B cell (primary cell): ENCODE measurements at regions not wholly inside any gene's neighbourhood (a gene's known extent, or its start where the extent isn't known, plus 50 kb on each side); places are given as distances from the start of the nearest gene placed in this dataset.

Experiments used
- ATAC-seq: fragments of 200-7000 bp; cut with Tn5 transposase; one replicate; pipeline ENCODE4 v1.10.0; 2021; ENCODE audit warnings: low read depth, mild to moderate bottlenecking, moderate number of reproducible peaks, moderate library complexity
- CTCF ChIA-PET: fragments of 350-600 bp; sonication (Branson Sonifier 250); formaldehyde crosslinking; loops from one replicate; lab custom pipeline; 2021; ENCODE audit warnings: antibody characterized with exemption, inconsistent platforms; lab: Charles Lee
- POLR2A ChIA-PET: fragments of 350-600 bp; sonication (Branson Sonifier 250); formaldehyde crosslinking; loops from one replicate; lab custom pipeline; 2021; ENCODE audit warnings: antibody characterized with exemption; lab: Charles Lee
- DNase-seq: peaks from one replicate; pipeline ENCODE4 v3.0.0; 2013
- H2AFZ ChIP-seq: 2 replicates; pipeline ENCODE4 v1.6.1; 2012; ENCODE audit warnings: mild to moderate bottlenecking, low read depth, low read length; ENCODE audit not compliant: insufficient read depth, poor library complexity, severe bottlenecking
- H3K27ac ChIP-seq, 2 donors: 1 replicate in 1 of 2; 2 replicates in 1 of 2; pipeline ENCODE4 v1.5.1; 2012 to 2013; ENCODE audit warnings: low read length in 2 of 2, mild to moderate bottlenecking in 2 of 2, moderate library complexity in 1 of 2
- H3K27me3 ChIP-seq, 4 experiments: fragments of 200-600 bp in 1 of 4; sonication (generic) in 1 of 4; replicated peaks in 1 of 4; 1 replicate in 2 of 4; 2 replicates in 2 of 4; pipeline versions ENCODE4 v1.6.1 to v1.7.0; 2013 to 2016; ENCODE audit warnings: low read length in 3 of 4, mild to moderate bottlenecking in 2 of 4, mixed read lengths in 1 of 4, moderate library complexity in 1 of 4; ENCODE audit not compliant: insufficient read depth in 4 of 4, control insufficient read depth in 3 of 4; ENCODE audit errors: control extremely low read depth in 1 of 4
- H3K36me3 ChIP-seq, 2 experiments: replicated peaks in 1 of 2; 1 replicate in 1 of 2; 2 replicates in 1 of 2; pipeline versions ENCODE4 v1.6.1 to v1.7.1; 2013; ENCODE audit warnings: low read length in 1 of 2; ENCODE audit not compliant: insufficient read depth in 2 of 2, control insufficient read depth in 1 of 2; ENCODE audit errors: control extremely low read depth in 1 of 2, extremely low read depth in 1 of 2
- H3K4me1 ChIP-seq, 2 donors: fragments of 200-600 bp in 1 of 2; sonication (generic) in 1 of 2; 1 replicate in 1 of 2; 2 replicates in 1 of 2; pipeline versions ENCODE4 v1.5.1 to v1.6.1; 2013 to 2017; ENCODE audit warnings: low read length in 2 of 2; ENCODE audit not compliant: control insufficient read depth in 2 of 2, insufficient read depth in 2 of 2
- H3K4me2 ChIP-seq: replicated peaks from 2 replicates; pipeline ENCODE3; 2012; ENCODE audit warnings: mild to moderate bottlenecking, low read depth, low read length; ENCODE audit not compliant: poor library complexity, severe bottlenecking
- H3K4me3 ChIP-seq, 5 experiments: fragments of 200-600 bp in 1 of 5; sonication (generic) in 1 of 5; 1 replicate in 3 of 5; 2 replicates in 2 of 5; pipeline versions ENCODE4 v1.5.1 to v1.7.0; 2011 to 2016; ENCODE audit warnings: low read length in 4 of 5, mild to moderate bottlenecking in 4 of 5, low read depth in 2 of 5, control low read depth in 1 of 5, moderate library complexity in 1 of 5; ENCODE audit not compliant: insufficient read depth in 1 of 5; ENCODE audit errors: control extremely low read depth in 1 of 5, extremely low read depth in 1 of 5
- H3K79me2 ChIP-seq: fragments of 200-600 bp; sonication (generic); one replicate; pipeline ENCODE4 v1.6.0; 2016; ENCODE audit warnings: low read length; ENCODE audit not compliant: control insufficient read depth, insufficient read depth
- H3K9ac ChIP-seq: fragments of 200-600 bp; sonication (generic); 2 replicates; pipeline ENCODE4 v1.6.1; 2017; ENCODE audit warnings: mild to moderate bottlenecking, low read length, moderate library complexity
- H3K9me3 ChIP-seq, 3 donors: one replicate each; pipeline versions ENCODE4 v1.6.1 to v1.7.1; 2013; ENCODE audit warnings: low read length in 2 of 3; ENCODE audit not compliant: control insufficient read depth in 2 of 3, insufficient read depth in 1 of 3; ENCODE audit errors: control extremely low read depth in 1 of 3
- H4K20me1 ChIP-seq: 2 replicates; pipeline ENCODE4 v1.6.0; 2012; ENCODE audit warnings: mild to moderate bottlenecking, low read length; ENCODE audit not compliant: insufficient read depth, control insufficient read depth, poor library complexity, severe bottlenecking
- H3K27ac Mint-ChIP-seq: one replicate; pipeline ENCODE4 v1.8.0; 2021; ENCODE audit warnings: mixed read lengths
- H3K27me3 Mint-ChIP-seq: one replicate; pipeline ENCODE4 v1.8.0; 2021; ENCODE audit warnings: mixed read lengths
- H3K4me1 Mint-ChIP-seq: one replicate; pipeline ENCODE4 v1.8.0; 2021; ENCODE audit warnings: mixed read lengths
- H3K4me3 Mint-ChIP-seq: one replicate; pipeline ENCODE4 v1.8.0; 2021; ENCODE audit warnings: mixed read lengths
- H3K9me3 Mint-ChIP-seq: one replicate; pipeline ENCODE4 v1.8.0; 2022; ENCODE audit warnings: mixed read lengths; ENCODE audit not compliant: insufficient read depth
- CTCF ChIP-seq: fragments of 200-600 bp; IDR thresholded peaks from one replicate; pipeline ENCODE4 v1.8.0; 2022; ENCODE audit warnings: antibody characterized with exemption, mild to moderate bottlenecking
- EZH2 ChIP-seq: IDR thresholded peaks from 2 replicates; pipeline ENCODE4 v1.6.1; 2012; ENCODE audit warnings: borderline replicate concordance, low read depth, mild to moderate bottlenecking, moderate library complexity, low read length; ENCODE audit not compliant: insufficient read depth, poor library complexity, severe bottlenecking
- WGBS: methylation state at CpG from one replicate; pipeline ENCODE4 v1.1.5; 2013; ENCODE audit warnings: missing lambda C conversion rate; ENCODE audit not compliant: insufficient coverage; 5-methylcytosine and 5-hydroxymethylcytosine counted together
- intact Hi-C: fragments of 100-400 bp; cut with micrococcal nuclease; formaldehyde crosslinking; loops from one replicate; pipeline ENCODE4 v1.10.0; 2022

GRCh38 chr15:97718509-97718908 lies 242.0 kb upstream of the ARRDC4 start:
- Mint-ChIP-seq H3K27me3 (no peaks in the 10 kb centered on the region), H3K9me3 (no peaks in the 10 kb centered on the region), H3K4me3 (no peak overlapping the region), H3K27ac (no peak overlapping the region), H3K4me1 (no peaks in the 10 kb centered on the region)
- intact Hi-C loops, result no loop called here
- no peak overlapping the region for H3K4me3 ChIP-seq
- H2AFZ ChIP-seq, result no peak overlapping the region
- no peaks in the 10 kb centered on the region for H4K20me1 ChIP-seq
- H3K4me1 ChIP-seq, result no peaks in the 10 kb centered on the region
- no peaks in the 10 kb centered on the region for H3K27me3 ChIP-seq
- no peak for TF ChIP-seq CTCF
- no peak for TF ChIP-seq EZH2
- CTCF ChIA-PET, result no interaction called here
- no peak overlapping the region for H3K9ac ChIP-seq
- H3K79me2 ChIP-seq, result no peaks in the 10 kb centered on the region
- H3K36me3 ChIP-seq, result no peaks in the 10 kb centered on the region
- H3K4me2 ChIP-seq, result no peak overlapping the region
- ATAC-seq (no peak), DNase-seq (no peak)
- H3K9me3 ChIP-seq, result no peaks in the 10 kb centered on the region
- no peak overlapping the region for H3K27ac ChIP-seq
- POLR2A ChIA-PET, result no interaction called here

GRCh38 chr15:97728791-97729190 lies 231.7 kb upstream of the ARRDC4 start:
- DNase-seq (no peak), ATAC-seq (no peak)
- Mint-ChIP-seq H3K27me3 (no peaks in the 10 kb centered on the region), H3K27ac (no peak overlapping the region), H3K4me3 (no peak overlapping the region), H3K4me1 (no peaks in the 10 kb centered on the region), H3K9me3 (no peaks in the 10 kb centered on the region)
- no peak overlapping the region for H2AFZ ChIP-seq
- no peaks in the 10 kb centered on the region for H4K20me1 ChIP-seq
- H3K9ac ChIP-seq, result no peak overlapping the region
- no peaks in the 10 kb centered on the region for H3K27me3 ChIP-seq
- intact Hi-C loops, result no loop called here
- 71% methylated on average over 6 of the region's 13 CpGs for WGBS
- TF ChIP-seq CTCF, result no peak
- TF ChIP-seq EZH2, result no peak
- H3K9me3 ChIP-seq, result peaks cover 0 to 2% (median 0%) of the 10 kb centered on the region in 3 donors
- H3K79me2 ChIP-seq, result no peaks in the 10 kb centered on the region
- no peak overlapping the region for H3K27ac ChIP-seq
- no peak overlapping the region for H3K4me2 ChIP-seq
- ChIA-PET POLR2A (no interaction called here), CTCF (no interaction called here)
- H3K4me3 ChIP-seq, result no peak overlapping the region
- no peaks in the 10 kb centered on the region for H3K4me1 ChIP-seq
- no peaks in the 10 kb centered on the region for H3K36me3 ChIP-seq
